ENCODE measurements at regions not wholly inside any gene's neighbourhood (a gene's known extent, or its start where the extent isn't known, plus 50 kb on each side); places are given as distances from the start of the nearest gene placed in this dataset.
A peak's percentile ranks its signal among the peaks of the same experiment; 100 is the strongest.
"Not testable (repeated sequence)": the region's sequence is repeated elsewhere in the genome, so short reads cannot be mapped to it uniquely, and the experiment has no call there.

DNA sequence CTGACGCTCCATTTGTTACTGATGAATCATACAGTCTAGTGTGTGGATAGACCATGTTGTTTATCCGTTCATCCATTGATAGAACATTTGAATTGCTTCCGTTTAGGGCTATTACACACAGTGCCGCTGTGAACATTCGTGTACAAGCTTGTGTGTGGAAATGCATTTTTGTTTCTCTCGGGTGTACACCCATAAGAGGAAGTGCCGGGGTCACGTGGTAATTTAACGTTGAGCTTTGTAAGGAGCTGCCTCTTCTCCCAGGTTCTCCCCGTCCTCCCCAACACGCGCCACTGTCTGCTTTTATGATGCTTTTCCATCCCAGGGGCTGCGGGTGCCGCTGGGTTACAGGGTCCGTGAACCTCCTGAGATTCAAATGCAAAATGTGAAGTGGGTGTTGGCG, 142.3 kb downstream of the IGLL1 start:
- no peak for DNase-seq (ENCODE audit: low spot score)

DNA sequence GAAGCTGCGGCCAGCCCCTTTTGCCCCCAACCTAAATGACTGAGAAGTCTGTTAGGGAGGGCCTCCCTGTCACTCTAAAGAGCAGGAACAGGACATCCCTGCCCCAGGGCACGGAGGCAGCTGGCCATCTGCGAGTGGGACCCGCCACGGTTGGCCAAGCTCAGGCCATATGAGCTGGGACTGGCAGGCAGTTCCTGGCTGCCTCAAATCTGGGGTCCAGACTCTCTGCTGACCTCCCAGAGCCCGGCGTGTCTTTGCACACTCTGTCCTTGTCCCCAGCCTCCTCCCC, 143.0 kb downstream of the IGLL1 start:
- DNase-seq (ENCODE audit: low spot score), result not testable (repeated sequence)

DNA sequence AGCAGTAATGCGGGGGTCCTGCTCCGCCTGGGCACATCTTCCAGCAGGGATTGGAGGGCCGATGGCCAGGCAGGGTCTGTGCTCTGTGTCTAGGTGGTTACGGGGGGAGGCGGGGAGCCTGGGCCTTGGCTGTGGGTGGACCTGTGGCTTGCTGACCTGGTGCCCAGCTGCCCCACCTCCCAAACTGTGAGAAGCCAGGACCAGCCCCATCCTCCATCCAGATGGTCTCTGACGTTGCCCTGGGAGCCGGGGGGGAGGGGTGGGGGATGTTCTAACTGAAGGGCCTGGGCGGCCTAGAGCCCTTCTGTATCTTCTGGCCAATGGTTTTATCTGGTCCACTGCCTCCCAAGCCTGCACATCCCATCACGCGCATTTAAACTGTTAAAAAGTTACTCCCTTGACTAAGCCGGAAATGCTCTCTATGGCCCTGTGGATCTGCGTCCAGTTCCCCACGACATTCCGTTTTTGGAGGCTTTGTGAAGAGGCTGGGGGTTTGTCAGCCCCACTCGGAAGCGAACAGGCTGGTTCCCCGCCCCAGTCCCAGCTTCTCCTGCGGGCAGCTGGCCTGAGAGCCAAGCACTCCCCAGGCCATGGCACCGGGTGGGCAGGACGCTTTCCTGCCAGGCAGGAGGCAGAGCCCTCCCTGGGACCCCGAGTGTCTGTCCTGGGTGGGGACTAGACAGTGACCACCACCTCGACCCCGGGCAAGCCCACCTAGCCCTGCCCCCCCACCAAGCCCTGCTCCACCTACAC, 143.6 kb downstream of the IGLL1 start:
- DNase-seq (ENCODE audit: low spot score), result not testable (repeated sequence)

DNA sequence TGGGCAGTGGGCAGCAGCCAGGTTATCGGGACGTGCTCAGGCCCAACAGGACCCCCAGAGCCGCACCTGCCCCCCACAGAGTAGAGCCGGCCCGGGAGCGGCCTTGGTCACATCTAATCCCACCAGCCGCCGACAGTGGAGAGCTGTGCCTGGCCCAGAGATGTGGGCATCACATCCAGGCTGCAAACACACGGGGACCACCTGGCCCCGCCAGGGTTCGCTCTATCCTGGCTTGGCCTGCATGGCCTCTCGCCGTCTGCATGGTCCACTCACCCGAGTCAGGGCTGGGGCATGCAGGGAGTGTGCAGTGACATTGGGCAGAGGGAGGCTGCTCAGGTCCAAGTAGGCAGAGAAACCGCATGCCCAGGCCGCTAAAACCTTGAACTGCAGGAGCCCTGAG, 144.9 kb downstream of the IGLL1 start:
- not testable (repeated sequence) for DNase-seq (ENCODE audit: low spot score)

DNA sequence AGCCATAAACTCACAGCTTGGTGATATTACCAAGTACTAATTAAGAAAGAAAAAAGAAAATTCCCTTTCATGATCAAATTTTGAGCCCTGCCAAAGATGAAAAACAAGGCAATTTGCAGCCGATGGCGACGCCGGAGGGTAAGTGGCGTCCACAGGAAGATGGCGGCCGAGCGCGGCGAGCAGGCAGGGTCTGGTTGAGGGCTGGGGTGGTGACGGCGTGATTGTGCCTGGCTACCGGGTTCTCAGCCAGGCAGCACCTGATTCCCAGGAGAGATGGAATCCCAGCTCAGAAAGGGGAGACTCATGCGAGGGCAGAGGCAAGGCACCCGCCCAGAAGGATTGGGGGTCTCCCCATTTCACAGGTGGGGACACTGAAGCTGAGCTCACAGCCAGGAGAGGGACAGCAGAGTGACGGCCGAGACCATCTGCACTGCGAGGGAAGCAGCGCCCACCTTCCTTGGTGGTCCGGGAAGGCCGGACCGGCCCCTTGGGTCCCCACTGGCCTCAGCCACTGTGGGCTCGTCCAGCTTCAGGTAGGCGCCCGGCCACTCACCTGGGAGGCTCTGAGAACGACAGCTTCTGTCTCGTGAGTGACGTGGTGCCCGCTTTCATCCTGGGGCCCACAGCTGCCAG, 145.8 kb downstream of the IGLL1 start:
- DNase-seq (ENCODE audit: low spot score), result not testable (repeated sequence)

DNA sequence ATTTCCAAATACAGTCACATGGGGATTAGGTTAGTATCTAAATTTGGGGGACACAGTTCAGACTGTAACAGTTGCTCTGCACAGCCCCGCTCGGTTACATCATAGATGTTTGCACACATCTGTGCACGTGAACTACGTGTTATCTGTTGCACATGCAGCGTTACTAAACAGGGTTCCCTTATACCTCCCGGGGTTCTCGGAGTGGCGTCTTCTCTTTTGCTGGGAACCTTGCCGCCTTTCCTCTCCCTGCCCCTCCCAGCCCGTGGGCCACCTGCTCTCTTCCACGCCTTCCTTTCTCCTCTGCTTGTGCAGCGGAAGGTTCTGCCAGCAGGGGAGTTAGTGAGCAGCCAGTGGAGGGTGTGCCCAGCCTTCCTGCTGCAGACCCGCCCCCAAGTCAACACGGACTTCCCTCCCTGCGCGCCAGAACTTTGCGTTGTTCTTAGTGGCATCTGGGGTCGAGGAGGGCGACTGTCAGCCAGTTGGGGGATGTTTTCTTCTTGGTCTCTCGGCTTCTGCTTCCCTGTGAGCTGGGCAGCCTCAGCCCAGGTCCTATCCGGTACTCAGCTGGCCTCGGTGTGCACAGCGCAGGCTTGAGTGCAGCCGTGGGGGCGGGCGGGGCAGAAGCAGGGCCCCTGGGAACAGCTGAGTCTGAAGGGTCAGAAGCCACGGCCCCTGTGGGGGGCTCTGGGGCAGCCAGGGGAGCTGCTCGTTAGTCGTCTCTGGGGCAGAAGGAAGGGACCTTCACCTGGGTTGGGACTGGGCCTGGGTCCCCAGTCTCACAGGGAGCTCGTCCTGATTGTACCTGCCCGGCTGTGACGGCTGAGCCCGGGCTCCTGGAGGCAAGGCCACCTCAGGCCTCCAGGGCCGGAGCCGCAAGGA, 146.7 kb downstream of the IGLL1 start:
- DNase-seq (ENCODE audit: low spot score), result not testable (repeated sequence)

DNA sequence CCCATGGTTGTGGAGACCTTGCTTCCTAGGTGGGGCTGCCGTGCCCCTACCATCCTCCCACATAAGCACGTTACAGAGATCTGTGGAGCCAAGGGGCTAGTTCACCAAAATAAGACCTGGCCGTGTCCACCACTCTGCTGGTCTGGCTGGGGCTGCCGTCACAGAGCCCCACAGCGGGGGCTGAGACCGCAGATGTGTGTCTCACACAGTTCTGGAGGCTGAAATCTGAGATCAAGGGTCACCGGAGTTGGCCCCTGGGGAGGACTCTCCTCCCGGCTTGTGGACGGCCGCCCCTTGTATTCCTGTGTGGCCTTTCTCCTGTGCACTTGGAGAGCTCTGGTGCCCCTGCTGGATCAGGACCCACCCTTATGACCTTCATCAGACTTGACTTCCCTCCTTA, 147.4 kb downstream of the IGLL1 start:
- not testable (repeated sequence) for DNase-seq (ENCODE audit: low spot score)

DNA sequence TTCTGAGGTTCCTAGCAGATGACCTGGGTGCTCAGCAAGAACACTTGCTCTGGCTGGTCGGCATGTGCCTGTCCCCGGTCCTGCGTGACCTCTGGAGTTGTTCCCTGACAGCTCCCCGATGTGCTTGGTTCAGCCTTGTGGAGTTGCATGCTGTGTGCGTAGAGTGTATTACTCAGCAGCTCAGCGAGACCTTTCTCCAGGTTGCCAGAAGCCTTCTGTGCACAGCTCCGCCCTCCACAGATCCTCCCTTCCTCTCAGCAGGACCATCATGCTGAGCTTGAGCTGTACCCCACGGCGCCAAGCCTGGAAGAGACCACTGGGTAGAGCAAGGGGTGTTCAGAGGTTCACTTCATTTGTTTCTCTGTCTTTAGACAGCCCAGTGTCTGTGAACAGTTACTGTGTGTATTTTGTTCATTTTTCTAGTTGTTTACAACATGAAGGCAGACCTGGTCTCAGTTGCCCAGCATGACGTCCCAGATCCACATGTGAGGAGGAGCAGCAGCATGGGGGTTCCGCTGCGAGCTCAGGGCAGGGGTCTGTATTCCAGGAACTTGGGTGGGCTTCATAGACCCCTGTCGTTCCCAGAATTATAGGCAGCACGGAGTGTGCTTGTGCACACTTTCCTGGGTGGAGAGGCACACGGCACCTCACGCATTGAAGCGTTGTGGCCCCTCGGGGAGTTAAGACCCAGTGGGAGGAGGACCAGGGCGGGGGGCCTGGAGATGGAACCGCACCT, 148.6 kb downstream of the IGLL1 start:
- DNase-seq (ENCODE audit: low spot score), result peak; percentile 4

DNA sequence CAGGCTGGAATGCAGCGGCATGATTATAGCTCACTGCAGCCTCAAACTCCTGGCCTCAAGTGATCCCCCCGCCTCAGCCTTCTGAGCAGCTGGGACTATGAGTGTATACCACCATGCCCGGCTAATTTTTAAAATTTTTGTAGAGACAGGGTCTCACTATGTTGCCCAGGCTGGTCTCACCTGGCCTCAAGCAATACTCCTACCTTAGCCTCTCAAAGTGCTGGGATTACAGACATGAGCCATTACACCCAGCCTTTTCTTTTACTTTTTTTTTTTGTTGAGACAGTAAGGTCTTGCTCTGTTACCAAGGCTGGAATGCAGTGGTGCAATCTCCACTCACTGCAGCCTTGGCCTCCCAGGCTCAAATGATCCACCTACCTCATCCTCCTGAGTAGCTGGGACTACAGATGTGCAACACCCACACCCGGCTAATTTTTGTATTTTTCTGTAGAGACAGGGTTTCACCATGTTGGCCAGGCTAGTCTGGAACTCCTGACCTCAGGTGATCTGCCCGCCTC, 155.5 kb downstream of the IGLL1 start:
- not testable (repeated sequence) for DNase-seq (ENCODE audit: low spot score)

DNA sequence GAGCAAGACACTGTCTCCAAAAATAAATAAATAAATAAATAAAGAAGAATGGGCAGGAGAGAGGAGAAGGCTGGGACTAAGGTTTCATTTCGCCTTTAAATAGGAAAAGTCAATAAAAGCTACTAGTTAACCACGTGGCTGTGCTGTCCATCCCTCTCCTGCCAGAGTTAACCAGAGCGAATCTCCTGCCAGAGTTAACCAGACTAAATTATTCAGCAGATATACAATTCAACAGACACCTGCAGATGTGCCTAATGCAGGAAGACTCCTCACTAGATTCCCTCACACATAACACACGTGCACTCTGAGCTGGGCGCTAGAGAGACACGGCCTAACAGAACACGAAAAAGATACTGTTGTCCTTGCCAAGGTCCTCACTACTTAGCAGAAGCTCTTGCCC, 156.1 kb downstream of the IGLL1 start:
- no peak for DNase-seq (ENCODE audit: low spot score)

DNA sequence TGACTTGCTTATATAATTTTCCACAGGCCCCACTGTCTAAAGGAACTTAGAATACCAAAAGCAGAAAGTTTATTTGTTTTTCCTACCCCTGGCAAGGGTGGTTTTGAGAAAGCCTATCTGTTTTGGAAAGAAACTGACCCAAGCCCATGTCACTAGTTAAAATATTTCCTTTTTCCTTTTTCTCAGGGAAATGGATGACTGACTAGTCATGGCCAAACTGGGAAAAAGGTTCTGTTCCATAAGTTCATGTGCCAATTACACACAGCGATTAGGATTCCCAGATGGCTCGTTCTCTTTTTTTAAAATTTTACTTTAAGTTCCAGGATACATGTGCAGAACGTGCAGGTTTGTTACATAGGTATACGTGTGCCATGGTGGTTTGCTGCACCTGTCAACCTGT, 157.8 kb downstream of the IGLL1 start:
- not testable (repeated sequence) for DNase-seq (ENCODE audit: low spot score)

DNA sequence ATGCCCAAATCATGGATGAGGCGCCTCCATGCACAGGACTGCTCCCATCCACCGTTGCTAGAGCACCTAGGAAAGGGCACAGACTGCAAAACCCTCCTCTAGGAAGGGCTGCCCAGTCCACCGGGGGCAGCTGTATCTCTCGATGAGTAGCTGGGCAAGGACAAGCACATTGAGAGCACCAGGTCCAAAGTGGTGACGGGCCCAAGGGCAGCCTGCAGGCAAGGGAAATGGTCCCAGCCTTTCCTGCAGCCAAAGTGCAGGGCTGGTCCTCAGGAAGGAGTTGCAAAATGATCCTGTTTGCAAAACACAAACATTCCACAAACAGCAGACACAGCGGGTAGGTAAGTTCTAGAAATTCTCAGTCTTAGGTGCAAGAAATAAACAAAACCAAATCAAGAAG, 158.8 kb downstream of the IGLL1 start:
- not testable (repeated sequence) for DNase-seq (ENCODE audit: low spot score)

DNA sequence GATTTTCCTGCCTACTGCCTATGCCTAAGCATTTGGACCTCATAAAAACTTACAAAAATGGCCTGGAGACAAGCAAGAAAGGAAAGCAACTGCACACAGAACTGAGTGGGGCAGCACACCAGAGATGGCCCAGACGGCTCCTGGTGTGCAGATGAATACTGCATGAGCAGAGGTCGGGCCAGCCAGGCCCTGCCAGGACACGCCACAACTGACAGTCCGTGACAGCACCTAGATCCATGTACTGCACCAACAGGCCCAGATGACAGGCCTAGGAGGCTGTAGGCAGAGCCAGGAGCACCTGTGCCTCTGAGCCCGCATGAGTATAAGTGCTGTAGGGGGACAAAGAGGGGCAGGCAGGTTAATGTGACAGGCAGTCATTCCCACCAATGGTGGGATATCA, 160.2 kb downstream of the IGLL1 start:
- no peak for DNase-seq (ENCODE audit: low spot score)

DNA sequence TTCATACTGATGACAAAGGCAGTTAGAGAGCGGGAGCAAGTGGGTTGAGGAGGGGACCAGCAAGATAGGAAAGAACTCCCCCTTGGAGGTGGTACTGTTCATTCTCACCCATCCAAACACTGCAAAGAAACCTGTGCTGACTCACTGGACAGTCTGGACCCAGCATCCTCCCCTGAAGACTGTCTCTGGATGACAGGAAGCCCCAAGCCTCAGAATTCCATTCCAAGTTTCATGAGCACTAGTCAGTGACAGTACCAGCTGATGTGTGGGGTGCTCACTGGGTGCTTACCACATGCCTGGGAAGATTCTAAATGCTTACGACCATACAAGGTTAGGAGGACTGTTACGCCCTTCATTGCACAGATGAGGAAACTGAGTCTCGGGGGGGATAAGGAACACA, 160.9 kb downstream of the IGLL1 start:
- DNase-seq (ENCODE audit: low spot score), result no peak

DNA sequence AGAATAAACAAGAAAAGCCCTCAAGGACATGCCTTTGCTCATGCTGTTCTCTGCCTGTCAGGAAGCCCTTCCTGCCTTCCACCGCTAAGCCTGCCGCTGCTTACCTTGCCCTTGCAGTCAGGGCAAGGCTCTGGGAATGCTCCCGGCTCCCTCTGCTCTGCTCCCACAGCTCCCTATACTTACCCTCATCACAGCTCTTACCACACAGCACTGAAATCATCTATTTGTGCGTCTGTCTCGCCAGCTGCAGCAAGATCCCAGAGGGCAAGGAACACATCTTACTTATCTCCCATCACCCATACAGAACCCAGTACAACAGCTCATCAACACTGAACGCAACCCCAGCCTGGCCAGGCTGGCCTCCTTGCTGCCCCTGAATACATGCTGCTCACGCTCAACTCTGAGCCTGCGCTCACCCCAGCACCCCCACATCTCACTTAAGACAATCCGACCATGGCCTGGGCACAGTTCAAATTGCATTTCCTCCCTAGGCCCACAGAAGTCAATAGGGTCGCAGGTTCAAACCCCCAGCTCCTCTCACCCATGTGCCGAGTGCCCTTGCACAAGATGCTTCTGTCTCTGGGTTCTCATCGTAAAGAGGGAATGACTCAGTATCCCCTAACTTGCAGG, 161.8 kb downstream of the IGLL1 start:
- DNase-seq (ENCODE audit: low spot score), result no peak

DNA sequence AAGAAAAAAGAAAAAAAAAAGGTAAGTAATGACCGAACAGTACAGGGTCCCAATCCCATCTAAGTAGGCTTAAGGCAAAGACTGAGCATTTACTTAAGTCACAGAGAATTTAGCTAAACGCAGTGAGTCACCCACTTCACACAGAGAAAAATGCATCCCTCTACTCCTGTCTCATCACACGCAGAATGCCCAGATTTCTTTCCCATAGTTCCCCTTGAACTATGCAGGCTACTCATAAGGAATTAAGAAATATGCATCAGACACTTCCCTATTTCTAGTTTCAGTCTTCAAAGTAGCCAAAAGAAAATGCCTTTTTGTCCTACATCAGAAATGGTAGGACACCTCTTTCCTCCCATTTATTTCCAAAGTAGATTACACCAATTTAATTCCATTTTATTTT, 162.8 kb downstream of the IGLL1 start:
- peak; percentile 21 for DNase-seq (ENCODE audit: low spot score)

DNA sequence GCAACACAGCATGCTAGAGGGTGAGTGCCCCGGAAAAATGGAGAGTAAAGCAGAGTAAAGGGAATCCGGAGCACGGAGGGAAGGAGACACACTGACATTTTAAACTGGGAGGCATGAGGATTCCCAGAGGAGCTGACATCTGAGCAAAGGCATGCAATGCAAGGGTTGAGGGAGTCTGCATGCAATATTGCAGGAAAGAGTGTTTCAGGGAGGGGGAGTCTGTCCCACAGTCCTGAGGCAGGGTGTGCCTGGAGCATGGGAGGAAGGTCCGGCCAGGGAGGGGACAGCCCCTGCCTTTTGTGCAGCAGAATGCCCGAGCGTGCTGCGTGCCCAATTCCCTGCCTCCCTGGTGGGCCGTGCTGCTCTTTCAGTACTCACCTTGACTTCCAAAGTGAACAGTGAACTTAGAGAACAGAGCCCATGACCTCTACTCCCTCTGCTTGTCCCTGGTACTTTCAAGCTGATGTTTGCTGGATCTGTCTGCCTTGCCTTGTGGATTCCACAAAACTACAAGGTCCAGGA, 163.9 kb downstream of the IGLL1 start:
- not testable (repeated sequence) for DNase-seq (ENCODE audit: low spot score)

DNA sequence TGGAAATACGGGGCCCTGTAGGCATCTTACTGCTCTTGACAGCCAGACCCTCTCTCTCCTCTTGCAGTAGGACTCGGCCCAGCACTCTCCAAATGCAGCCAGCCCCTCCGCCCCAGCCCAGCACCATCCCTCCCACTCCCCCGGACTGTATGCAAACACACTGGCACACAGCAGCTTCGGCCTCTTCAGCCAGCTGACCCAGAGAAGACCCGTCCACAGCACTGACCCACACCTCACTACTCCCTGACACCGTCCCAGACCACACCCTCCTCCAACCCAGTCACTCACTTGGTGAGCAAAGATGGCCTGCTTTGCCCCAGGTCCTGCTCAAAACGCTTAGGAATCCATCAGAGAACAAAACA, 164.6 kb downstream of the IGLL1 start:
- DNase-seq (ENCODE audit: low spot score), result no peak

DNA sequence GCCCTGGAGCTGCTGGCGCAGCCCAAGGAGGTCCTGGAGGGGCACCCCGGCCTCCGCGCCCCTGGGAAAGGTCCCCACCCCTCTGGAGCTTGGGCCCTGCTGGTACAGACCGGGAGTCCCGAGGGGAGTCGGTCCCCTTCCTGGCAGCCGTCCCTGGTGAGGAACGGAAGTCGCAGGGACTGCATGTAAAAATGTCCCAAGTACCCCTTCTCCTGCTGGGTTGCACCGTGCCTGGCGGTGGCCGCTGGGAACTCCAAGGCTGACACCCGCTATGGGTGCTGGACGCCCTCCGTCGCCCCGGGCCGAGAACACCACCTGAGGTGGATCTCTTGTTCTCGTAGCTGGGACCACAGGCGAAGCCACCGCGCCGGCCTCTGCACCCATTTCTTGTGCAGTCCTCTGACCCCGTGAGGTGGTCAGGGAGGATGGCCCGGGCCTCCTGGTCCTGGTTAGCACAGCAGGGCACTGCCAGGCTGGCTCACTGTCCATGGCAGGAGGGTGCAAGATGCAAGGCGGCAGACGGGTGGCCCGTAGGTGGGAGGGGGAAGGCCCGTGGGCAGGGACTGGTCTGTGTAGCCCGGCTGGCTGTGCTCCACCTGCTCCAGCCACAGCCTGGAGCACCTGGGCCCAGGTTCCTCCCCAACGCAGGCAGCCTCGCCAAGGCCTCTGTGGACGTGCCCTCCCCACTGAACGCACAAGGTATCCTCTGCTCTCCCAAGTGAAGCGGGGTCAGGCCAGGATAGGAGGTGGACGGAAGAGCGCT, 165.2 kb downstream of the IGLL1 start:
- no peak for DNase-seq (ENCODE audit: low spot score)

DNA sequence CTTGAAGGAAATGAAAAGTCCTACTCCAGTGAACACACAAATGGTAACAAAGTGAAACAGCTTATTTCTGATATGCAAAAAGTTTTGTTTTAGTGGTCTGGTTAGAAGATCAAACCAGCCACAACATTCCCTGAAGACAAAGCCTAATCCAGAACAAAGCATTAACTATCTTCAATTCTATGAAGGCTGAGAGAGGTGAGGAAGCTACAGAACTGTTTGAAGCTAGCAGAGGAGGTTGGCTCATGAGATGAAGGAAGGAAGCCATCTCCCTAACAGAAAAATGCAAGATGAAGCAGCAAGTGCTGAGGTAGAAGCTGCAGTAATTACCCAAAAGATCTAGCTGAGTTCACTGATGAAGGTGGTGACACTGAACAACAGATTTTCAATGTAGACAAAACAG, 168.4 kb downstream of the IGLL1 start:
- no peak for DNase-seq (ENCODE audit: low spot score)

All from A172 (cell line).